ENCODE measurements at regions not wholly inside any gene's neighbourhood (a gene's known extent, or its start where the extent isn't known, plus 50 kb on each side); places are given as distances from the start of the nearest gene placed in this dataset.

- no peak overlapping the region for H3K27ac Mint-ChIP-seq (ENCODE audit: unreplicated experiment)
- DNase-seq: no peak
Observed at GRCh38 chr17:6177941-6178694, 107.9 kb downstream of the WSCD1 start.

More at GRCh38 chr17:6177941-6178694, 107.9 kb downstream of the WSCD1 start:
- H3K4me3 Mint-ChIP-seq (ENCODE audit: unreplicated experiment): no peak overlapping the region
- H3K27me3 Mint-ChIP-seq (ENCODE audit: unreplicated experiment): no peaks in the 10 kb centered on the region
- no peaks in the 10 kb centered on the region for H3K4me1 Mint-ChIP-seq (ENCODE audit: low read depth, unreplicated experiment)
- no peaks in the 10 kb centered on the region for H3K9me3 Mint-ChIP-seq (ENCODE audit: unreplicated experiment)
- H3K36me3 Mint-ChIP-seq (ENCODE audit: unreplicated experiment): no peaks in the 10 kb centered on the region
- TF ChIP-seq, protein P1, sequence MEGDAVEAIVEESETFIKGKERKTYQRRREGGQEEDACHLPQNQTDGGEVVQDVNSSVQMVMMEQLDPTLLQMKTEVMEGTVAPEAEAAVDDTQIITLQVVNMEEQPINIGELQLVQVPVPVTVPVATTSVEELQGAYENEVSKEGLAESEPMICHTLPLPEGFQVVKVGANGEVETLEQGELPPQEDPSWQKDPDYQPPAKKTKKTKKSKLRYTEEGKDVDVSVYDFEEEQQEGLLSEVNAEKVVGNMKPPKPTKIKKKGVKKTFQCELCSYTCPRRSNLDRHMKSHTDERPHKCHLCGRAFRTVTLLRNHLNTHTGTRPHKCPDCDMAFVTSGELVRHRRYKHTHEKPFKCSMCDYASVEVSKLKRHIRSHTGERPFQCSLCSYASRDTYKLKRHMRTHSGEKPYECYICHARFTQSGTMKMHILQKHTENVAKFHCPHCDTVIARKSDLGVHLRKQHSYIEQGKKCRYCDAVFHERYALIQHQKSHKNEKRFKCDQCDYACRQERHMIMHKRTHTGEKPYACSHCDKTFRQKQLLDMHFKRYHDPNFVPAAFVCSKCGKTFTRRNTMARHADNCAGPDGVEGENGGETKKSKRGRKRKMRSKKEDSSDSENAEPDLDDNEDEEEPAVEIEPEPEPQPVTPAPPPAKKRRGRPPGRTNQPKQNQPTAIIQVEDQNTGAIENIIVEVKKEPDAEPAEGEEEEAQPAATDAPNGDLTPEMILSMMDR (IDR thresholded peaks at IDR 0.05; ENCODE audit: partially characterized antibody, unreplicated experiment): no peak
